PC-3 (cell line): ENCODE measurements at regions not wholly inside any gene's neighbourhood (a gene's known extent, or its start where the extent isn't known, plus 50 kb on each side); places are given as distances from the start of the nearest gene placed in this dataset.
A peak's percentile ranks its signal among the peaks of the same experiment; 100 is the strongest.

Experiments used
- ATAC-seq: fragments of 200-7000 bp; cut with Tn5 transposase; 2 replicates; pipeline ENCODE4 v1.9.1; 2020; ENCODE audit warnings: mild to moderate bottlenecking, moderate library complexity
- BruUV-seq: library from RNA; stranded (reverse); fragments of 400-500 nt; replicated peaks from 2 replicates; lab custom pipeline; 2021; lab: Mats Ljungman, UMichigan
- CTCF ChIA-PET: fragments of 300-600 bp; sonication (Branson Sonifier 250); formaldehyde crosslinking; loops from one replicate; lab custom pipeline; 2022; ENCODE audit warnings: antibody characterized with exemption; lab: Charles Lee
- POLR2A ChIA-PET: fragments of 300-600 bp; sonication (Branson Sonifier 250); formaldehyde crosslinking; loops from one replicate; lab custom pipeline; 2022; ENCODE audit warnings: antibody characterized with exemption; ENCODE audit not compliant: unreplicated experiment; lab: Charles Lee
- DNase-seq: peaks from one replicate; pipeline ENCODE4 v3.0.0-alpha.2; 2015
- H2AFZ ChIP-seq: fragments of 300-600 bp; sonication (generic); 2 replicates; pipeline ENCODE4 v1.6.0; 2016; ENCODE audit warnings: antibody characterized with exemption, low read length
- H3F3A ChIP-seq: fragments of 300-600 bp; sonication (generic); one replicate; pipeline ENCODE4 v1.6.0; 2017; ENCODE audit warnings: antibody characterized with exemption, low read length, control low read depth, mild to moderate bottlenecking; ENCODE audit not compliant: unreplicated experiment
- H3K27ac ChIP-seq: fragments of 300-600 bp; sonication (generic); 2 replicates; pipeline ENCODE4 v1.5.1; 2016; ENCODE audit warnings: mild to moderate bottlenecking, low read length
- H3K27me3 ChIP-seq: fragments of 300-600 bp; sonication (generic); 2 replicates; pipeline ENCODE4 v1.6.1; 2016; ENCODE audit warnings: low read length, mixed read lengths
- H3K36me3 ChIP-seq: fragments of 300-600 bp; sonication (generic); 2 replicates; pipeline ENCODE4 v1.6.1; 2016; ENCODE audit warnings: low read depth, mixed run types, low read length, mixed read lengths
- H3K4me1 ChIP-seq: fragments of 300-600 bp; sonication (generic); 2 replicates; pipeline ENCODE4 v1.5.1; 2016; ENCODE audit warnings: low read length; ENCODE audit not compliant: insufficient read depth
- H3K4me2 ChIP-seq: fragments of 300-600 bp; sonication (generic); 2 replicates; pipeline ENCODE4 v1.6.0; 2016; ENCODE audit warnings: low read length
- H3K4me3 ChIP-seq: fragments of 300-600 bp; sonication (generic); 2 replicates; pipeline ENCODE4 v1.5.1; 2016; ENCODE audit warnings: mild to moderate bottlenecking, low read length, mixed read lengths
- H3K79me2 ChIP-seq: fragments of 300-600 bp; sonication (generic); 2 replicates; pipeline ENCODE4 v1.6.1; 2017; ENCODE audit warnings: low read length, mixed read lengths
- H3K9ac ChIP-seq: fragments of 300-600 bp; sonication (generic); 2 replicates; pipeline ENCODE4 v1.6.0; 2016; ENCODE audit warnings: mild to moderate bottlenecking, low read length
- H3K9me2 ChIP-seq: fragments of 300-600 bp; sonication (generic); replicated peaks from 2 replicates; pipeline ENCODE4 v1.6.1; 2016; ENCODE audit warnings: mixed run types, low read length, mixed read lengths
- H3K9me3 ChIP-seq: fragments of 300-600 bp; sonication (generic); 2 replicates; pipeline ENCODE4 v1.6.1; 2016; ENCODE audit warnings: low read length, mixed read lengths
- H4K20me1 ChIP-seq: fragments of 300-600 bp; sonication (generic); 2 replicates; pipeline ENCODE4 v1.6.1; 2016; ENCODE audit warnings: low read length, mixed read lengths
- EZH2 ChIP-seq: fragments of 300-600 bp; sonication (generic); IDR thresholded peaks from one replicate; pipeline ENCODE4 v1.6.1; 2017; ENCODE audit warnings: antibody characterized with exemption, mild to moderate bottlenecking, low read length; ENCODE audit not compliant: unreplicated experiment
- EZH2phosphoT487 ChIP-seq: fragments of 300-600 bp; sonication (generic); IDR thresholded peaks from 2 replicates; pipeline ENCODE4 v1.6.1; 2018; ENCODE audit warnings: mild to moderate bottlenecking, antibody characterized with exemption, low read length, borderline replicate concordance
- intact Hi-C: fragments of 100-400 bp; cut with micrococcal nuclease; formaldehyde crosslinking; loops from 2 replicates; pipeline ENCODE4 v1.9.0; 2023
- TF ChIP-seq, protein P1 (sequence below): fragments of 300-600 bp; sonication (generic); conservative IDR thresholded peaks from 2 replicates; pipeline ENCODE4 v1.5.1; 2017; ENCODE audit warnings: antibody characterized with exemption, low read depth, mild to moderate bottlenecking, low read length

- BruUV-seq: no TSS peak
- Histone ChIP-seq H3K9ac (peak overlapping the region; percentile 46; the same call in 1 of the 2 replicates), H3K36me3 (no peaks in the 10 kb centered on the region), H3F3A (no peaks in the 10 kb centered on the region), H2AFZ (peak overlapping the region; percentile 85), H3K27me3 (no peaks in the 10 kb centered on the region), H3K4me2 (peak overlapping the region; percentile 76), H3K4me3 (peak overlapping the region; percentile 68), H3K27ac (no peak overlapping the region), H3K79me2 (no peaks in the 10 kb centered on the region), H3K4me1 (peaks cover 14% of the 10 kb centered on the region), H4K20me1 (no peaks in the 10 kb centered on the region), H3K9me3 (no peaks in the 10 kb centered on the region), H3K9me2 (no peaks in the 10 kb centered on the region)
- no peak for TF ChIP-seq EZH2
- TF ChIP-seq, protein P1, sequence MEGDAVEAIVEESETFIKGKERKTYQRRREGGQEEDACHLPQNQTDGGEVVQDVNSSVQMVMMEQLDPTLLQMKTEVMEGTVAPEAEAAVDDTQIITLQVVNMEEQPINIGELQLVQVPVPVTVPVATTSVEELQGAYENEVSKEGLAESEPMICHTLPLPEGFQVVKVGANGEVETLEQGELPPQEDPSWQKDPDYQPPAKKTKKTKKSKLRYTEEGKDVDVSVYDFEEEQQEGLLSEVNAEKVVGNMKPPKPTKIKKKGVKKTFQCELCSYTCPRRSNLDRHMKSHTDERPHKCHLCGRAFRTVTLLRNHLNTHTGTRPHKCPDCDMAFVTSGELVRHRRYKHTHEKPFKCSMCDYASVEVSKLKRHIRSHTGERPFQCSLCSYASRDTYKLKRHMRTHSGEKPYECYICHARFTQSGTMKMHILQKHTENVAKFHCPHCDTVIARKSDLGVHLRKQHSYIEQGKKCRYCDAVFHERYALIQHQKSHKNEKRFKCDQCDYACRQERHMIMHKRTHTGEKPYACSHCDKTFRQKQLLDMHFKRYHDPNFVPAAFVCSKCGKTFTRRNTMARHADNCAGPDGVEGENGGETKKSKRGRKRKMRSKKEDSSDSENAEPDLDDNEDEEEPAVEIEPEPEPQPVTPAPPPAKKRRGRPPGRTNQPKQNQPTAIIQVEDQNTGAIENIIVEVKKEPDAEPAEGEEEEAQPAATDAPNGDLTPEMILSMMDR: peak; percentile 83
- ChIA-PET POLR2A (no interaction called here), CTCF (no interaction called here)
- peak; percentile 88 for ATAC-seq
- peak; percentile 86 for DNase-seq
- intact Hi-C loops: loop anchor here (1.0 to 10.0 kb wide), 7 partner anchors 52 to 1088 kb away; no protein-coding TSS in a partner anchor
These were observed 245.1 kb downstream of the PTBP2 start for GRCh38 chr1:96966536-96967138.

- H3K27me3 ChIP-seq: no peaks in the 10 kb centered on the region
- DNase-seq (no peak), ATAC-seq (no peak)
- peak overlapping the region; percentile 68; the same call in 1 of the 2 replicates for H3K4me3 ChIP-seq
- H3K9me3 ChIP-seq: no peaks in the 10 kb centered on the region
- intact Hi-C loops: loop anchor here (5.0 to 10.0 kb wide), 5 partner anchors 175 to 1087 kb away; no protein-coding TSS in a partner anchor
- H3K27ac ChIP-seq: no peak overlapping the region
- CTCF ChIA-PET: no interaction called here
- H3K4me2 ChIP-seq: peak overlapping the region; percentile 76
- peaks cover 16% of the 10 kb centered on the region for H3K4me1 ChIP-seq
- no TSS peak for BruUV-seq
- H3K36me3 ChIP-seq: no peaks in the 10 kb centered on the region
- TF ChIP-seq, protein P1: no peak
- no peak for TF ChIP-seq EZH2phosphoT487
- no peak for TF ChIP-seq EZH2
- H3K79me2 ChIP-seq: no peaks in the 10 kb centered on the region
- no peaks in the 10 kb centered on the region for H3K9me2 ChIP-seq
- H3K9ac ChIP-seq: no peak overlapping the region
- POLR2A ChIA-PET: no interaction called here
- H4K20me1 ChIP-seq: no peaks in the 10 kb centered on the region
- H3F3A ChIP-seq: no peaks in the 10 kb centered on the region
- H2AFZ ChIP-seq: peak overlapping the region; percentile 85
These were observed 245.7 kb downstream of the PTBP2 start for GRCh38 chr1:96967311-96967710.

DNA sequence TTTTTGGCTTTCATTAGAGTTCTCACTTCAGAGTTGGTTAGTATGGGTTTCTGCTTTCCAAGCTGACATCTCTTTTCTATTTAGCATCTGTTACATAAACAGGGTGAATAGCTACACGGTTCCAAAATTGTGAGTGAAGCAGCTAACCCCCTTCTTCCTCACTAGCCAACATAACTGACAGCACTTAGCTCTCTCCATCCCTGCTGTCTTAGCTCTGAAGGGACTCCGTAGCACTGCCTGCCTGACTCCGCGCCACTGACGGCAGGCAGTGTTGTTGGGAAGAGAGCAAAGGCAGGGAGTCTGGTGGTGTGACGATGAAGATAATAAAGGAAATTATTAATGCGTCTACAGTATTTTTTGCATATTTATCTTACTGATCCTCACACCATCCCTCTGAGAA, 247.0 kb downstream of the PTBP2 start:
- Histone ChIP-seq H4K20me1 (no peaks in the 10 kb centered on the region), H3K4me3 (no peak overlapping the region), H3K27ac (no peak overlapping the region), H3K4me1 (peaks cover 13% of the 10 kb centered on the region), H3K9ac (no peak overlapping the region), H3K27me3 (no peaks in the 10 kb centered on the region), H2AFZ (no peak overlapping the region), H3K4me2 (no peak overlapping the region), H3K9me3 (no peaks in the 10 kb centered on the region), H3K9me2 (no peaks in the 10 kb centered on the region), H3K36me3 (no peaks in the 10 kb centered on the region), H3F3A (no peaks in the 10 kb centered on the region), H3K79me2 (no peaks in the 10 kb centered on the region)
- ATAC-seq (no peak), DNase-seq (no peak)
- intact Hi-C loops: loop anchor here (5.0 to 10.0 kb wide), 5 partner anchors 174 to 1086 kb away; no protein-coding TSS in a partner anchor
- BruUV-seq: no TSS peak
- POLR2A ChIA-PET: no interaction called here
- CTCF ChIA-PET: no interaction called here
- TF ChIP-seq, protein P1: no peak
- TF ChIP-seq EZH2 (no peak), EZH2phosphoT487 (no peak)
